ENCODE measurements at regions not wholly inside any gene's neighbourhood (a gene's known extent, or its start where the extent isn't known, plus 50 kb on each side); places are given as distances from the start of the nearest gene placed in this dataset.

DNA sequence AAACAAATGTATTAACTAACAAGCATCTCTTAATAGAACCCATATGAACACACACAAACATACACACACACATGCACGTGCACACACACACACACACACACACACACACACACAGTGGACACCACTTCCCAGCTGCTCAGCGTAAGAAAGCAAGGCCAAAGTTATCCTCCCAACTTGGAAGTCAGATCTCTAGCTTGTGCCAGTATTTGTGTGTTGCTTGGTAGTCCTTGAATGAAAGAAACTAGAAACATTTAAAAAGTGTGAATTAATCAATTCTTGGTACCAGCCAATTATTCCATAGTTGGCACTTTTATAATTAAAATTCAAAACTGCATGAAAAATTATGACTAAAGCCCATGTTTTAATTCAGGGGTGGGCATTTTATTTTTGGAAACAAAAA, 178.1 kb downstream of the TMEM161B start:
- DNase-seq (ENCODE audit: extremely low read depth in 1 of 4, low spot score in 3 of 4) (no peak), ATAC-seq (no peak), FAIRE-seq (no peak)
- TF ChIP-seq EHMT2 (IDR thresholded peaks at IDR 0.05) (no peak), CREB3 (tag; conservative IDR thresholded peaks at IDR 0.05; ENCODE audit: low read depth) (no peak), CHCHD3 (CRISPR knock-in tag; IDR thresholded peaks at IDR 0.05) (no peak), ZNF224 (CRISPR knock-in tag; IDR thresholded peaks at IDR 0.05) (no peak), TAF7 (tag; IDR thresholded peaks at IDR 0.05) (no peak), HOXB6 (CRISPR knock-in tag; IDR thresholded peaks at IDR 0.05; ENCODE audit: borderline replicate concordance) (no peak), CXXC5 (CRISPR knock-in tag; IDR thresholded peaks at IDR 0.05) (no peak), EZH2 (IDR thresholded peaks at IDR 0.05; ENCODE audit: borderline replicate concordance, low read depth, low read length) (no peak), ZNF134 (CRISPR knock-in tag; conservative IDR thresholded peaks at IDR 0.05) (no peak), MYBL2 (IDR thresholded peaks at IDR 0.05; ENCODE audit: low read depth) (no peak), MYBL2 (CRISPR knock-in tag; IDR thresholded peaks at IDR 0.05; ENCODE audit: borderline replicate concordance) (no peak), MYC (IDR thresholded peaks at IDR 0.05; ENCODE audit: low read depth, low read length) (no peak), MYC (CRISPR knock-in tag; IDR thresholded peaks at IDR 0.05; ENCODE audit: borderline replicate concordance, low read depth) (no peak), HDAC1 (IDR thresholded peaks at IDR 0.05) (no peak), PPARD (CRISPR knock-in tag; IDR thresholded peaks at IDR 0.05) (no peak), POLR2B (IDR thresholded peaks at IDR 0.05; ENCODE audit: low read depth, partially characterized antibody) (no peak)
- TF ChIP-seq, protein P1, sequence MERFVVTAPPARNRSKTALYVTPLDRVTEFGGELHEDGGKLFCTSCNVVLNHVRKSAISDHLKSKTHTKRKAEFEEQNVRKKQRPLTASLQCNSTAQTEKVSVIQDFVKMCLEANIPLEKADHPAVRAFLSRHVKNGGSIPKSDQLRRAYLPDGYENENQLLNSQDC (CRISPR knock-in tag; IDR thresholded peaks at IDR 0.05) = no peak
- Histone ChIP-seq H3K36me3 (ENCODE audit: control insufficient read depth, insufficient read depth, low read length) (no peaks in the 10 kb centered on the region), H3K9me1 (ENCODE audit: control insufficient read depth, insufficient read depth, low read length) (no peaks in the 10 kb centered on the region), H4K20me1 (replicated peaks; ENCODE audit: control insufficient read depth, insufficient read depth, low read length) (no peaks in the 10 kb centered on the region), H3K9ac (ENCODE audit: insufficient read depth in 1 of 2, low read depth in 2 of 2, low read length in 2 of 2) (no peak overlapping the region), H3K4me1 (replicated peaks in 1 of 2; ENCODE audit: control insufficient read depth in 2 of 2, insufficient read depth in 2 of 2, low read length in 2 of 2) (no peaks in the 10 kb centered on the region), H3K4me3 (no peak overlapping the region), H3K79me2 (ENCODE audit: control insufficient read depth, insufficient read depth, low read length) (no peaks in the 10 kb centered on the region), H3K27me3 (ENCODE audit: control insufficient read depth in 2 of 2, insufficient read depth in 2 of 2, low read length in 2 of 2) (no peaks in the 10 kb centered on the region), H3K27ac (ENCODE audit: extremely low read depth, low read depth, low read length) (no peak overlapping the region), H3K4me2 (ENCODE audit: insufficient read depth, low read length) (no peak overlapping the region), H2AFZ (ENCODE audit: low read depth, low read length) (no peak overlapping the region), H3K9me3 (replicated peaks; ENCODE audit: control insufficient read depth, insufficient read depth, low read depth, low read length) (no peaks in the 10 kb centered on the region)
- intact Hi-C loops (cut with micrococcal nuclease) (no loop called here), in situ Hi-C loops (cut with MboI) (no loop called here)
- WGBS (ENCODE audit: insufficient coverage, low coverage, missing lambda C conversion rate) = 28% methylated on average over 2 of the region's 2 CpGs
- ChIA-PET POLR2A (no interaction called here), CTCF (ENCODE audit: low intra/inter-chr PET ratio) (no interaction called here)
- BruUV-seq (replicated peaks) = no TSS peak

Data from K562 (cell line).